NCI-H510A treated with DMSO at 0.1 percent for 48 hours (cell line): ENCODE measurements at regions not wholly inside any gene's neighbourhood (a gene's known extent, or its start where the extent isn't known, plus 50 kb on each side); places are given as distances from the start of the nearest gene placed in this dataset.

ENCODE experiments used
- DNase-seq: peaks from one replicate; lab custom pipeline; 2025; lab: John Stamatoyannopoulos, UW

GRCh38 chr3:64748244-64748904 lies 60.6 kb upstream of the ADAMTS9 start:
- no peak for DNase-seq

DNA sequence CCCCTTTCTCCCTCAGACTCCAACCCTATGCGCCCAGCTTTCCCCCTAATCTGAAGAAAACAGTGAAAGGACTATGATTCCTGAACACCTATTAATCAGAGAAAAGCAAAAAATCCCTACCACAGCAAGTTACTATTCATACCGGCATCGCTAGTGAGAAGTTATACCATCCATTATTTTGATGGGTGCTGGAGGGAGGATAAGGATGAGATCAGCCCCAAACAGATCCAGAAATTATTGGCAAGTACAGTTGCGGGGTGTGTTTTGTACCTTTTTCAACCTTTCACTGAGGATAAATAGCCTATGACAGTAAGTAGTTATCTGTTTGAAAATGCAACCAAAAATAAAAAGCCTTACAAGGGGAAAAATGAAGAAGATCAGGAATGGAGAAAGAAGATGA lies 59.9 kb upstream of the ADAMTS9 start:
- DNase-seq = no peak

GRCh38 chr3:64743887-64744243 lies 56.1 kb upstream of the ADAMTS9 start:
- DNase-seq = no peak

- no peak for DNase-seq
These were observed 55.5 kb upstream of the ADAMTS9 start for GRCh38 chr3:64743156-64743886.

DNA sequence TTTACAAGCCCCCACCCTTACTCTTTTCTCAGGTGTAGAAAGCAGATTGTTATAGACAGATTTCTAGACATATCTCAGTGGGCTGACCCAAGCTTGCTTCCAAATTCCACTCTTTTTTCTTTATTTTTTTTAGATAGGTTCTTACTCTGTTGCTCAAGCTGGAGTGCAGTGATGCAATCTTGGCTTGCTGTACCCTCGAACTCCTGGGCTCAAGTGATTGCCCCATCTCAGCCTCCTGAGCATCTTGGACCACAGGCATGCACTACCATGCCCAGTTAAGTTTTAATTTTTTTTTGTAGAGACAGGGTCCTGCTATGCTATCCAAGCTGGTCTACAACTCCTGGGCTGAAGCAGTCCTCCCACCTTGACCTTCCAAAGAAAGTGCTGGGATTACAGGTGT lies 53.5 kb upstream of the ADAMTS9 start:
- DNase-seq = no peak

DNA sequence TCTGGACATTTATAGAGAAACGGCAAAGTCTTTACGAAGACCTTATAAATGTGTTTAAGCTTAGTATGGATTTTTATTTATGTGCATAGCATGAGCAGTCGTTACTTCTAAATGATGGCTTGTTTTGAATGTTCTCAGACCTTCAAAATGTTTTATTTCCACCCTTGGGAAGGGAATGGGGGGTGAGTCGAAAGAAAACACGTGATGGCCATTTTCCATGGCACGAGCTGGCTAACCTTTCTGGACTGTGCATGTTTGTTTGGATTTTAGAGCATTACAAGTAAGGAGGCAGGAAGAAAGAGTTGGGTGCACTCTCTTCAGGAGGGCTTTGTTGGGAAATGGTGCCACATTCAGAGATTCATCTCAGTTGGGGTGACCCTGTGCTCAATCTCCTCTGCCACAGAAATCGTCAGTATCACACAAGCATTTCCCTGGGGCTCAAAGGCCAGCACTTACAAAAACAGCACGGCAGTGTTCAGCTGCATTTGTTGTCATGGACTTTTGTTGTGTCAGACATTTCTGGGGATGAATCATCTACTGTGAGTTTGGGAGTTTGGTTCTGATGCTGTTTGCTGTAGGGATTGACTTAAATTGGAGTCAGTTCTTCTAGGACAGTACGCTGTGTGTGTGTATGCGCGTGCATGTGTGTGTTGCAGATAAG lies 52.3 kb upstream of the ADAMTS9 start:
- DNase-seq = no peak
